HG03108 (cell line): ENCODE measurements at regions not wholly inside any gene's neighbourhood (a gene's known extent, or its start where the extent isn't known, plus 50 kb on each side); places are given as distances from the start of the nearest gene placed in this dataset.
"Not testable (repeated sequence)": the region's sequence is repeated elsewhere in the genome, so short reads cannot be mapped to it uniquely, and the experiment has no call there.

Source experiments
- ATAC-seq: cut with Tn5 transposase; IDR thresholded peaks from one replicate; pipeline ENCODE4 v1.9.1; 2021; ENCODE audit warnings: moderate library complexity; ENCODE audit not compliant: unreplicated experiment

DNA sequence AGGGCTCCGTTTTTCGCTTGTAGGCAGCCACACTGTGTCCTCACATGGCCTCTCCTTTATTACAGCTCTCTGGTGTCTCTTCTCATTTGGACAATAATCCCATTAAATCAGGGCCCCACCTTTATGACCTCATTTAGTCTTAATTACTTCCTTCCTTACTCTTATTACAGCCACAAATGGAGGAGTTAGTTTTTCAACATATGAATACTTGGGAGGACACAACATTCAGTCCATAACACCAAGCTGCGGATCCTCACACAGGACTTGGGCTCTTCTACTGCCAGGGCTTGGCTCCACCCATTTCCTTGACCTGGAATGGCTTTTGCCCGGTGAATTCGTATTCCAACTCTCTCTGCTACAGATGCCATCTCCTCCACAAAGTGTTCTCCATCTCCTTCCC is 74.3 kb upstream of the SLC7A14 start:
- ATAC-seq, result no peak

DNA sequence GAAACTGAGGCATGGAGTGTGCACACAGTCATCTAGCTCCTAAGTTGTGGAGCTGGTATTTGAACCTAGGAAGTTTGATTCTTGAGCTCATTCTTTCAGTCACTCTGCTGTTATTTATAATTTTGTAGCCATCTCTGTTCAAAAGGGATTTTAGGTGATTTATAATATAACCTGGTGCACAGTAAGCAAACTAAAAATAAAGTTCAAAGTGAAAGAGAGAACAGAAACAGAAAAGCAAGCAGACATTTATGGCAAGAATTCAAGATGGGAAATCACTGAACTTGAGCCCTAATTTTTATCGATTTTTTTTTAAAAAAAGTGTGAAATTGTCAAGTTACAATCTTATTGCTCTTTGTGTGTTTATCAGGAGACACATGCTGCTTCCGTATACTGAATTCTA is 71.4 kb upstream of the SLC7A14 start:
- ATAC-seq, result no peak

DNA sequence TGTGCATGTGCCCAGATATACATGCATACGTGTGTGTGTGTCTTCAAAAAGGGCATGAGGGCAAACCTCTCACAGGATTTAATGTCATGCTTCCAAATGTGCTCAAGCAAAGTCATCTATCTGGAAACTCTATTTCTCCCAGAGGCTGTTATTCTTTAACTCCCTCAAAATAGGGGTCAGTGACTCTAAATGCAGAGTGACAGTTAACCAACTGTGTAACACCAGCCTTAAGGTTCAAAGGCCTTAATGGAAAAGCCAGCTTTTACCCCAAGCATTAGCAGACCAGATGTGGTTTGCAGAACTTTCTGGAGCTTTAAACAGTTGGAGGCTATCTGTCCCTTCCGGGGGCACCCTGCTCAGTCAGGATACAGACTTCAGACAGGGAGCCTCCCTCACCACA is 70.4 kb upstream of the SLC7A14 start:
- ATAC-seq, result no peak

DNA sequence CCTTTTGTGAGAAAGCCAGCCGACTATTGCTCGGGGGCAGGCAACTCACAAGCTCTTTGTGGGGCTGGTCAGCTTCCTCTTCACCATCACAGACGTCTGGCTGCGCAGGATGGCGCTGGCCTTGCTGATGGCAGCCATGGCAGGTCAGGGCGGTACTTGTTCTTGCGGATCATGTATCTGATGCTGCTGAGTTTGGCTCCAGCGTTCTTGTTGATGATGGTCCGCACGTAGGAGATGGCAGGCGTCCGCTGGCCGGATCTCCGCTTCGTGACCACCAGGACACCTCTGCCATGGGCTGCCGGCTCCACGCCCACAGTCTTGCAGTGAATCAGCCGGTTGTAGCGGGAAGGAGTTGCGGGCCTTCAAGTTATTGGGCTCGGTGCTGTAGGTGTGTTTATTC is 67.9 kb upstream of the SLC7A14 start:
- ATAC-seq, result no peak

DNA sequence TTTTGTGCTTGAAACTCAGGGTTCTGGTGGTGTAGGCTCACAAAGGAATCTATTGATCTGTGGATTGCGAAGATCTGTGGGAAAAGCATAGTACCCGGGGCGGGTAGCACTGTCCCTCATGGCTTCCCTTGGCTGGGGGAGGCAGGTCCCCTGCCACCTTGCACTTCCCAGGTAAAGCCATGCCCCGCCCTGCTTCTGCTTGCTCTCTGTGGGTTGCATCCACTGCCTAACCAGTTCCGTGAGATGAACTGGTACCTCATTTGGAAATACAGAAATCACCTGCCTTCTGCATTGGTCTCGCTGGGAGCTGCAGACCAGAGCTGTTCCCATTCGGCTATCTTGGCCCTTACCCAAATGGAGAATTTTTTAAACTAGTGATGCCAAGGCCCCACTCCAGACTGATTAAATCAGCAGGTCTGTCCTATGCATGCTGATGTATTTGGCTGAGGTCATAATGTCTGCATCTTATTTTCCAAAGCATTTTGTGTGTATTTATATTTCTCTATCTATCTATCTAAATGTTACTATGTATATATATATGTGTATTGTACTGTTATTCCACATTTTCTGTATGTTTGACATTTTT is 65.5 kb upstream of the SLC7A14 start:
- no peak for ATAC-seq

DNA sequence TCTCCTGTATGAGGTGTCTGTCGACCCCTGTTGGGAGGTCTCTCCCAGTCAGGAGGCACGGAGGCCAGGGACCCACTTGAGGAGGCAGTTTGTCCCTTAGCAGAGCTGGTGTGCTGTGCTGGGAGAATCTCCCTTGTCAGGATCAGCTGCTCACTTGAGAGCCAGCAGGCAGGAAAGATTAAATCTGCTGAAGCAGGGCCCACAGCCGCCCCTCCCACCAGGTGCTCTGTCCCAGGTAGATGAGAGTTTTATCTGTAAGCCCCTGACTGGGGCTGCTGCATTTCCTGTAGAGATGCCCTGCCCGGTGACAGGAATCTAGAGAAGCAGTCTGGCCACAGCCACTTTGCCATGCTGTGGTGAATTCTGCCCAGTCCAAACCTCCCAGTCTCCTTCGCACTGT is 64.7 kb upstream of the SLC7A14 start:
- ATAC-seq, result not testable (repeated sequence)

DNA sequence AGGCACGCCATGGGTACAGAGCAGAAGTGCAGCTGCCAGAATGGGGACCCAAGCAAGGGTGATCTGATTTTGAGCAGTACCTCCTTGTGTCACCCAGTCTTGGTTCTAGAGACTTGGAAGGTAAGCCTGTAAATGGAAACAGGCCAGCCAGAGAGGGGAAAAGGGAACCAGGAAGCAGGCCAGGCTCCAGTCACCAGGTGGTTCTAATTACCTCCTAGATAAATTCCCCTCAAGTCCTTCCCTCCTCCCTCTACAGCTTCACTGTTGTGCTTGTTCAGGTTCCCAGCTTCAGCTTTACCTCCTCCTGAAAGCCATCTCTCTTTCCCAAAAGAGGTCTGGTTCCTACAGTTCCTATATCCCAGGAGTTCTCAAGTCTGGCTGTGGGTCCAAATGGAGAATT is 58.8 kb upstream of the SLC7A14 start:
- no peak for ATAC-seq

DNA sequence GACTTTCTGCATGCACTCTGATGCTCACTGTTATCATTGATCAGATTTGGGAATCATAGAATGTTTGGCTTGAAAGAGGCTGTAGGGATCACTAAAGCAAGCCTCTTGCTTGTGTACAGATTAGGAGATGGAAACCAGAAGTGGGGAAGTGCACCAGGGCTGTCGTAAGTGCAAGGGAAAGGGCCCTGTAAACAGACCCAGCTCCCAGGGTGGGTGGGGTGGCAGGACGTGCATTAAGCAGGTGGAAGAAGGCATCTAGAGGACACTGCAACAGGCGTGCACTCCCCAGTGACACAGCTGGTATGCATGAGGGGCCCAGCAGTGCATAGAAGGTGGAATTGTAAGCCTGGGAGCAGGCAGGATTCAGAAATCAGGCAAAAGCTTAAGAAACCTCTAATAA is 58.0 kb upstream of the SLC7A14 start:
- ATAC-seq, result no peak

DNA sequence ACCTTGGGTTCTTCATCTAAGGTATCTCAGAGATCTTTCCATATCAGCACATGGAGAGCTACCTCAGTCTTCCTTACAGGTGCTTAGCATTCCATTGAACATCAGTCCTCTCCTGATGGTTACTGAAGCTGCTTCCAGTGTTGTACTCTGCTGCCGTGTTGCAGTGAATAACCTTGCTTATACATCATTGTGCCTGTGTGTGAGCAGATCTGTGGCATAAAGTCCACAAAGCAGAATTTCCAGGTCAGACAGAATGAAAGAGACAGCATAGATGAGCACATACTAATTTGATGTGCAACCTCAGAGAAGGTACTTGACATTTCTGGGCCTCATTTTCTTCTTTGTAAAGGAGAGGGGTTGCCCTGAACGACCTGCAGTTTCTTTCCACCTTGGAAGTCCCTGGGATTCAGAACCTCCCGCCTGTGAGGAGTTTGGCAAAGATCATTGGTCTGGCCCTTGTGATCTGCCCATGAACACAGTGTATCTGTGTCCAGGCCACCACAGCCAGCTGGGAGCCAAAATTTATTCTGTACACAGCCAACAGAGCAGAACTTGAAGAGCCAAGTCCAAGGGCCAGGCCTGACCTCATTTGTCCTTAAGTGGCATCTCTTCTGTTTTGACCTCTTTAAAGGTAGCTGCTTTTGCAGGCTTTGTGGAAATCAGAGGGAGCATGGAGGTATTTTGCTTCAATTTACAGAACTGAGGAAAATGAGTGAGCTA is 57.2 kb upstream of the SLC7A14 start:
- ATAC-seq, result no peak

DNA sequence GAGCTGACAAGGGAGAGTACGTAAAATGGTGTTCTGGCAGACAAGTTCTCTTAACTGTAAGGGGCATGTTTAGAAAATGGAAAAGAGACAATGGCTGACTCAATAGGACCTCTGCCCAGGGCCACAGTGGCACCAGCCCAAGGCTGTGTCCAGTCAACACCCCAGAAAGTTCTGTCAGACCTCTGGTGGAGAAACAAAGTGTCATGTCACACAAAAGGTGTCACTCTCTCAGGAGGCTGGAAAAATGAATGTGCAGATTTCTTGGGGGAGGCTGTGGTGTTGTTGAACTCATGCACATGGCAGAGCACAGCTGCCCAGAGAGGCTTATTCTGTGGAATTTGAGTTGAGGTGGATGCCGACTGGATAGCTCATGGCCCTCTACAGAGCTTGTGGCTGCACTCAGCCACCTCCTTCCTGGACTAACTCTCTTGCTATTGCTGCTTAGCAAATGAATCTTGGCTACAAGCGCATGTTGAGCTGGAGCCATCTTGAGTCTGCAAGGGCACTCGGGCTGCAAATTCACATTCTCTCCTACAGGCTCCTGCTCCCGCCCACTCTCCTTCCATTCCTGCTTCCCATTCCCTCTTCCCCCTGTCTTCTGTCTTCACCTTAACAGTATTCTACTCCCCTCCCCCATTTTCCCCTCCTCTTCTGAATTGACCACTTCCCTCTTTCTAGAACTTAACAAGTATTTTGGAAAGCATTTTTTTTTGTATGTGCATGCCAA is 55.8 kb upstream of the SLC7A14 start:
- no peak for ATAC-seq

DNA sequence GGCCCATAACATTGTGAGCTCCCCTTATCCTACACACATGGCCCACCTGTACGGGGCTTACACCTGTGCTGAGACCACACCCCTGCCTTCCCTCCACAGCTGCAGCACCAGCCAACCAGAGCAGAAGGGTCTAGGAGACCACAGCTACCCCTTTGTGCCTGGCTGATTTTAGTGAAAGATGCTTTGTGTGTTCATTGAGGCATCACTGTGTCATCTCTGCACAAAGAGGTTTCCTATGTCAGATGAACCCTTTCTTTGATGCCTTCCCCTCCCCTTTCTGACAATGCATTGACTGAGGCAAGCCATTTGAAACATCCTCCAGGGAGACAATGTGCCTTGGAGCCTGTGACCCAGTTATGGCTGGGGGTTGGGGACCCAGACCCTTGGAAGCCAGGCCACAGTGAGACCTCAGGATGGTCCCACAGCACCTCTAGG is 54.9 kb upstream of the SLC7A14 start:
- ATAC-seq, result no peak

DNA sequence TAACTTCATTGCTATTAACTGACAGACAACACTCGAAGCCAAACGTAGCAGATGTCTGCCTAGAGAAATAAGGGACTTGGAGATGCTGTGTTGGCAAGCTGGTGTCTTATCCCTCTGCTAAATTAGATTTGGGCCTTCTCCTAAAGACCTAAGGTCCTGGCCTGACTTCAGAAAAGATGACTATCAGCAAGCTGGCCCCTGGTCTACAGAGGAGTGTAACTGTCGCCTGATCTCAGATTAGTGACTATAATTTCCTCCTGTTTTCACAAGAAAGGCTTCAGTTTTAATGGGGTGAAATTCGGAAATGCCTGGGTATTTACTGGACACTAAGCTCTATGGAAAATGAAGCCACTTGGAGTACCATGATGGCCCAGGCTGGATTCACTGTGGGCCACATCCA is 53.1 kb upstream of the SLC7A14 start:
- no peak for ATAC-seq

DNA sequence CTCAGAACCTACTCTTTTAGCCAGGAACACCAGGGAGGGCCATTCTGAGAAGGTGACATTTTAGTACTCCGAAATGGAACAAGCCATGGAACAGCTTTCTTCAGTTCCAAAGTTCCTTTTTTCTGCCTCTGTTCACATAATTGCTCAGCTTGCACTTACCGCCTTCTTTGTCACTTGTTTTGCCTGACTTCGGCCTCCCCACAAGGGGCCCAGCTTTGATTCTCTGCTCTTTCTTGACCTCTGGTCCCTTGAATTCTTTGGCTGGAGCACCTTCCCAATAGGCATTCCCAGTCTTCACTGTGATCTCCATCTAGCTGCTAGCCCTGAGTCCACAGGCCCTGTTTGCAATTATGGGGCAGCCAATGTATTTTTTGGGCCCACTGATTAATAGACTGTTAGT is 51.4 kb upstream of the SLC7A14 start:
- no peak for ATAC-seq

DNA sequence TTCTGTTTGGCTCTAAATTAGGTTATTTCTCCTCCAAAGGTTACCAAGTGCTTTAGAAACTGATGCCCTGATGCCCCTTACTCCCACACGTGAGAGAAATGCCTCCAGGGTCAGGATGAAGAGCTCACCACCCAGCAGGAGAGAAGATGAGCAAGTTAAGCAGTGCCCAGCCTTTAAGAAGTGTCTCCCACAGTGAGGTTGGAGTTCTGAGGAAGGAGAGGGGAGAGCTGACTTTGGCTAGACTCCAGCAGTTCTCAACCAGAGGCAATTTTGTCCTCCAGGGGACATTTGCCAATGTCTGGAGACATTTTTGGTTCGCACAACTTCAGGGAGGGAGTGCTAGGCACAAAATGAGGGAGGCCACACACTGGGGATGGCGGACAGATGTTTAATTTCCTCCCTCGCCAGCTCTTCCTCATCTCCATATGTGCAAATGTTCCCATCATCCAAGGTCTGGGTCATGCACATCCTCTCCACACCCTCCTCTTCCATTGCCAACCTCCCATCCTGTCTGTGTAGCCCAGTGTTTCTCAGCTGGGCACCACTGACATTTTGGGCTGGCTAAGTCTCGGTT is 50.6 kb upstream of the SLC7A14 start:
- no peak for ATAC-seq
